Prostate gland (tissue), 2 donors: ENCODE measurements at regions not wholly inside any gene's neighbourhood (a gene's known extent, or its start where the extent isn't known, plus 50 kb on each side); places are given as distances from the start of the nearest gene placed in this dataset.

Experiments used
- CTCF ChIP-seq, 4 experiments: fragments of 200-600 bp in 2 of 4; fragments of 450-650 bp in 2 of 4; sonication (generic) in 2 of 4; IDR thresholded peaks; 1 replicate in 3 of 4; 2 replicates in 1 of 4; pipeline ENCODE4 v1.5.1; 2016 to 2019; ENCODE audit warnings: antibody characterized with exemption in 4 of 4, mild to moderate bottlenecking in 2 of 4, moderate library complexity in 2 of 4
- POLR2A ChIP-seq: fragments of 450-650 bp; IDR thresholded peaks from one replicate; pipeline ENCODE4 v1.6.1; 2016; ENCODE audit warnings: antibody characterized with exemption, mild to moderate bottlenecking
- POLR2AphosphoS5 ChIP-seq: sonication (generic); formaldehyde crosslinking; IDR thresholded peaks from one replicate; pipeline ENCODE4 v1.6.1; 2017; ENCODE audit warnings: antibody characterized with exemption

GRCh38 chr7:96933067-96933645 is 72.2 kb upstream of the DLX6 start:
- no peak for TF ChIP-seq CTCF (IDR thresholded peaks at IDR 0.05)
- TF ChIP-seq POLR2AphosphoS5, result no peak
- no peak for TF ChIP-seq POLR2A
